ENCODE measurements at regions not wholly inside any gene's neighbourhood (a gene's known extent, or its start where the extent isn't known, plus 50 kb on each side); places are given as distances from the start of the nearest gene placed in this dataset.

GRCh38 chr2:234546770-234547169 lies 49.9 kb upstream of the ARL4C start:
- TF ChIP-seq, protein P1, sequence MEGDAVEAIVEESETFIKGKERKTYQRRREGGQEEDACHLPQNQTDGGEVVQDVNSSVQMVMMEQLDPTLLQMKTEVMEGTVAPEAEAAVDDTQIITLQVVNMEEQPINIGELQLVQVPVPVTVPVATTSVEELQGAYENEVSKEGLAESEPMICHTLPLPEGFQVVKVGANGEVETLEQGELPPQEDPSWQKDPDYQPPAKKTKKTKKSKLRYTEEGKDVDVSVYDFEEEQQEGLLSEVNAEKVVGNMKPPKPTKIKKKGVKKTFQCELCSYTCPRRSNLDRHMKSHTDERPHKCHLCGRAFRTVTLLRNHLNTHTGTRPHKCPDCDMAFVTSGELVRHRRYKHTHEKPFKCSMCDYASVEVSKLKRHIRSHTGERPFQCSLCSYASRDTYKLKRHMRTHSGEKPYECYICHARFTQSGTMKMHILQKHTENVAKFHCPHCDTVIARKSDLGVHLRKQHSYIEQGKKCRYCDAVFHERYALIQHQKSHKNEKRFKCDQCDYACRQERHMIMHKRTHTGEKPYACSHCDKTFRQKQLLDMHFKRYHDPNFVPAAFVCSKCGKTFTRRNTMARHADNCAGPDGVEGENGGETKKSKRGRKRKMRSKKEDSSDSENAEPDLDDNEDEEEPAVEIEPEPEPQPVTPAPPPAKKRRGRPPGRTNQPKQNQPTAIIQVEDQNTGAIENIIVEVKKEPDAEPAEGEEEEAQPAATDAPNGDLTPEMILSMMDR (conservative IDR thresholded peaks at IDR 0.05; ENCODE audit: low read depth, low read length): no peak
- TF ChIP-seq EZH2 (IDR thresholded peaks at IDR 0.05; ENCODE audit: borderline replicate concordance, low read depth, low read length, poor library complexity, severe bottlenecking): no peak

Data from A673 (cell line).